SK-MEL-5 (cell line): ENCODE measurements at regions not wholly inside any gene's neighbourhood (a gene's known extent, or its start where the extent isn't known, plus 50 kb on each side); places are given as distances from the start of the nearest gene placed in this dataset.
"Not testable (repeated sequence)": the region's sequence is repeated elsewhere in the genome, so short reads cannot be mapped to it uniquely, and the experiment has no call there.

Experiments used
- DNase-seq: peaks from one replicate; pipeline ENCODE4 v3.0.0-alpha.2; 2016; ENCODE audit warnings: low read depth, low spot score
- in situ Hi-C: cut with HindIII; loops from 2 replicates; pipeline ENCODE4 v1.10.0; 2016; ENCODE audit warnings: low sequenced_read_pairs, high pct_unique_total_duplicates, low pct_unique_long_range_greater_than_20kb

DNA sequence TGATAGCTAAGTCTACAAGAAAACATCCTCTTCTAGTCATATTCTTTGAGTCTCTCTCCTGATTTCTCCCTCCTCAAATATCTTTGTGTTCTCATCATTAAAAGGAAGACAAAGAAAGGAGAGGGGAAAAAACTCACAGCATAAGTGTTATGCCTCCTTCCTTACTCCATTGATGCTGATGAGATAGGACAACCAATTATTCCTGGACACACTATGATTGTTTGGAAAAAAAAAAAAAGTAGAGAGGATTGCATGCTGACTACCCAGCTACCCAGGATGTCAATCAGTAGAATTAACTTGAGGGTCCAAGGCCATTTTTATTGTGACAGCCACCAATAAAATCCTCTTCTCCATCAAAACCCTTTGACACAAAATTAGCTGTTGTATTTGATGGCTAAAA is 299.1 kb upstream of the CDH8 start:
- DNase-seq: no peak
- in situ Hi-C loops: no loop called here

- DNase-seq: no peak
- in situ Hi-C loops: no loop called here
Measured at GRCh38 chr16:62321606-62322005, 285.4 kb upstream of the CDH8 start.

DNA sequence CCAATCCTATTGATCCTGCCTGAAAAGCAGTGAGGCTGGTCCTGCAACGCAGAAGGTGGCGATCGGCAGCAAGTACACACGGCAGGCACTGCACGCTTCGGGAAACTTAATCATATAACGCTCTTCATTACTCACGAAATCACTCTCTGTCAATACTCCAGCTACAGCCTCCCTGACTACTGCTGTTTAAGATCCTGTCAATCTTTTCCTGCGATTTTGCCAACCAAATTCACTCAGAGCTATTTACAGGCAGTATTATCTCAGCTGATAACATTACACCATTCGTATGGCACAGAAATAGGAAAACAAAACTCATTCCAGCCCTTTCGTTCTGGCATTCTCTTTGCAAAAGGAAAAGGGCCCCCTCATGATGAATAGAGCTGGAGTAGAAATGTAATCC is 262.4 kb upstream of the CDH8 start:
- in situ Hi-C loops: no loop called here

GRCh38 chr16:62294213-62294972 is 258.2 kb upstream of the CDH8 start:
- in situ Hi-C loops: no loop called here
- no peak for DNase-seq

More for the DNA sequence above, 262.4 kb upstream of the CDH8 start:
- DNase-seq: no peak

- no peak for DNase-seq
- in situ Hi-C loops: no loop called here
Measured at GRCh38 chr16:62288990-62289629, 252.9 kb upstream of the CDH8 start.

DNA sequence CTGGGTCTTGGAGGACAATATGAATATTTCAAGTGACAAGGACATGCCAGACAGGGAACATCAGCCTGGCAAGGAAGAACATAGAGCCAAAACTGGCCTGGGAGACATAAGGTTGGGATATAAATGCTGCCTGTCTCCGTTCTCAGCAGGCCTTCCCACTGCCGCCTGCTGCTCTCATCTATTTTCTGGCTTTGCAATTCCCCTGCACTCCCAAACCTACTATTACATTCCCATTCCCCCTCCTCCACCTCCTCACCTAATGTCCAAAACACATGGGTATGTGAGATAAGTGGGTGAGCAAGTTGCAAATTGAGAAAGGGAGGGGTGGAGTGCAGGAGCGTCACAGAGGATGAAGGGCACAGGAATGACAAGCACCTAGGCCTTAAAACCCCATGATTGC is 244.3 kb upstream of the CDH8 start:
- in situ Hi-C loops: no loop called here
- DNase-seq: no peak

DNA sequence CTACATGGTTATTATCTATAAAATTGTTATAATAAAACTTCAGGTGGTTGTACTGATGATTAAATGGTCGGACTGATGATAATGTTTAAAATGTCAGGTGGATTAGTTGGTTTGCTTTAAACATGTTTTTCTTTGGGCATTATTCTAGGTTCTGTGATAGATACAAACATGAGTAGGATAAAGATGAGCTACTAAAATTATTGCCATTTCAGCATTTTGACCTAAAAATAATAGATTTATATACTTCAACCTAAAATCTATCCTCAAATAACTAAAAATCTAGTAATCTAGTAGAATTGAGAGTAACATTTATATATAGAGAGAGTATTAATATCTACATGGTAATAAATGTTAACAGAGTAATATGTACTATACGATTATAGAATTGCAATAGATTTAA is 241.7 kb upstream of the CDH8 start:
- no peak for DNase-seq
- in situ Hi-C loops: no loop called here

- in situ Hi-C loops: no loop called here
- no peak for DNase-seq
Measured at GRCh38 chr16:62276637-62277036, 240.4 kb upstream of the CDH8 start.

DNA sequence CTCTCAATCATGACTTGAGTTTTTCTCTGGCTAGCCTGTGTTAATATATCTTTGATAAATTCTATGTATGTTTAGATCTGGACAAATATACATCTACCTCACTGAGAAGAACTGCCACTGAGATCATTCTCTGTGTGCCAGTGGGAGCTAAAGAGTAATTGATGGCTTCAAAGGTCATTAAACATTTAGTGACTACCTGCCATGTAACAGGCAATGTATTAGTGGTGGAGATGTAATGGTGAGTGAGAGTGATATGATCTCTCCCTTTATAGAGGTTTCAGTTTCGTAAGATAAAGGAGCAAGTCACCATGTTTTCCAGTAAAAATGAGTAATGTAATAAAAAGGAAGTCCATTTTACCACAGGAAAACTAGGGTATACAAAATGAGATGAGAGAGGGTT is 235.8 kb upstream of the CDH8 start:
- in situ Hi-C loops: no loop called here
- no peak for DNase-seq

DNA sequence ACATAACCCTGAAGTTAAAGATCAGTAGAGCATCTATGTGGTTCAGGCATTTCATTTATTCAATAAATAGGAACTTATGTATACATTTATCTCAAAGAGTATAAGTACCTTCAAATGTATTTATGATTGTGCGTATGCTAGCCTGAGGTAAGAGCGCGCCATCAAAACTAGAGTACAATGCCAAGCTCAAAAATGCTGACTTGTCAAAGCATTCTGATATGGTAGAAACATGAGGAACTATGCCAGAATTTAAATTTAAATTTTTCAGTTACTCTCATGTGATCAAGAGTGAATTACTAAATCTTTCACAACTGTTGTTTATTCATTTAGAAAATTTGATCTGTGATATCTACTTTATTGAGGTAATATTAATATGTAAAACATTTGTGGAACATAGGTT is 225.5 kb upstream of the CDH8 start:
- no peak for DNase-seq
- in situ Hi-C loops: no loop called here

GRCh38 chr16:62258931-62259435 is 222.7 kb upstream of the CDH8 start:
- peak; percentile 84 for DNase-seq
- in situ Hi-C loops: not testable (repeated sequence)

DNA sequence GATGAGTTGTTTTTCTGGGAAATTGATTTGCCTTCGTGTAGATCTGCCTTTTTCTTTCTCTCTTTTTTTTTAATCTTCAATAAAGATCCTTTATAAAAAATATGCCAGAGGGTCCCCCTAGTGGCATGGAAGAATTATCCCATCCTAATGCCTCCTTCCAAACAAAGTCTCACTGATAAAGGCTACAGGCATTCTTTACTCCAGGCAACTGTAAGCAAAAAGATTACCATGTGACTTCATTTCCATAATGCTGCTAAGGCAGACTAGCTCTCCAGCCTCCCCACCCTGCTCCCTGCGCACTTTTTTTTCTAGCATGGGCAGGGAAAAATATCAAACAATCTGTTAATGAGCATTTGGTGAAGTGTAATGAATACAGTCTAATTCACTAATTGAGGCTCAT is 220.2 kb upstream of the CDH8 start:
- peak; percentile 88 for DNase-seq
- in situ Hi-C loops: no loop called here

- in situ Hi-C loops: no loop called here
- DNase-seq: no peak
Measured at GRCh38 chr16:62254847-62255246, 218.6 kb upstream of the CDH8 start.

- in situ Hi-C loops: no loop called here
- DNase-seq: no peak
Measured at GRCh38 chr16:62254372-62254771, 218.1 kb upstream of the CDH8 start.

- DNase-seq: no peak
- in situ Hi-C loops: no loop called here
Measured at GRCh38 chr16:62253966-62254365, 217.7 kb upstream of the CDH8 start.

- no peak for DNase-seq
- in situ Hi-C loops: no loop called here
Measured at GRCh38 chr16:62249069-62249468, 212.8 kb upstream of the CDH8 start.

GRCh38 chr16:62240722-62241121 is 204.5 kb upstream of the CDH8 start:
- DNase-seq: no peak
- in situ Hi-C loops: no loop called here

DNA sequence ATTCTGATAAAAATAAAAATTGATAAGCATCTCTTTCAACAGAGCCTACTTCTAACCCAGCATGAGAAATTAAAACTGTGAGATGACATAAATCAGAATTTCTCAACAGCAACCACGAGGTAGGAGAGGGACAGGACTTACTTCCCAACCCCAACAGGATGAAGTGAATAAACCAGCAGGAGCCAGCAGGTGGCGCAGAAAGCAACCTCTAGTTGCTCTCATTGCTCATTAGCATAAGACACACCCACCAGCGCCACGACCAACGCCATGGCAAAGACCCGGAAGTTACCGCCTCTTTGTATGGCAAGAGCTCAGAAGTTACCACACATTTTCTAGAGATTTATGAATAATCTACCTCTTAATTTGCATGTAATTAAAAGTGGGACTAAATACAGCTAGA is 189.4 kb upstream of the CDH8 start:
- in situ Hi-C loops: no loop called here
- peak; percentile 95 for DNase-seq

DNA sequence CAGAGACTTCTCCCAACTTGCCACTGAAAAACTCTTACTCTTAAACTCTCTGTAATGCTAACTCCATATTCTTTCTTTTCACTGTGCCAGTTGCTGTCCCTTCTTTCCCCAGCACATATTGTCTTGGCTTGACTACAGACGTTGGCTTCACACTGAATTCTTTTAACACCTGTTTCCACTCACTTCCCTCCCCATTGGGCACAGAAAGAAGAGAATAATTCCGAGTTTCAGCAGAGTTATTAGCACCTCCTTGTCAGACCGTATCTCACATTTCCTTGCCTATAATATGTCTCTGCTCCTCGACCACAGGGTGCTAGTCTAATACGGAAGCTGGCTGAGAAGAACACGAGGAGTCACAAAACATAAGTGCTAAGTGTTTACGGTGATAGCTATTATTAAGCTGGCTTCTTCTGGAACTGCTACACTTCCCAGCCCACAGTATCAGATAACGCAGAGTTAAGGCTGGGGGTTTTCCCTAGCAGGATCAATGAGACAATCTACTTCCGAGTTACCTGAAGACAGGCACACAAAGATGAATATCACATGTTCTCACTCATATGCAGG is 188.5 kb upstream of the CDH8 start:
- in situ Hi-C loops: no loop called here
- no peak for DNase-seq
